ENCODE measurements at regions not wholly inside any gene's neighbourhood (a gene's known extent, or its start where the extent isn't known, plus 50 kb on each side); places are given as distances from the start of the nearest gene placed in this dataset.

DNA sequence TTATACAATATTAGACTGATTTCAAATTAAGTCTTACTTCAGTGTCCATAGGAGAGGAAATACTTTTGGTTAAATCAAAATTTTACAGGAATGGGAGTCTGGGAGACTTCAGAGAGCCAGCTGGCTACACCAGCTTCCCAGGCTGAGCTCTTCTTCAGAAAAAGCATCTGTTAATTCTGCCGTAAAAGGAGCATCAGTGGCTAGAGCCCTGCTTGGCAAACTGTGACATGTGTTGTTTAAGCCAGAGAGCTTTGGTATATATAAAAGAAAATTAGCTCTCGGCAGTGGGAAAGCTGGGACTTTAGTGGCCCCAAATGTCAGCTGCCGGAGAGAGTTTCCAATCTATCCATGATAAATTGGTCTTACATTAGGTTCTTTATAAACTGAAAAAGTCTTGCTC, 378.8 kb upstream of the TUSC1 start:
- H3K27me3 ChIP-seq, result no peaks in the 10 kb centered on the region
- no peaks in the 10 kb centered on the region for H3K9me3 ChIP-seq
- intact Hi-C loops (cut with DNase I; ENCODE audit: low total_unique reads), result no loop called here
- H3K36me3 ChIP-seq, result no peaks in the 10 kb centered on the region
- TF ChIP-seq, protein P1, sequence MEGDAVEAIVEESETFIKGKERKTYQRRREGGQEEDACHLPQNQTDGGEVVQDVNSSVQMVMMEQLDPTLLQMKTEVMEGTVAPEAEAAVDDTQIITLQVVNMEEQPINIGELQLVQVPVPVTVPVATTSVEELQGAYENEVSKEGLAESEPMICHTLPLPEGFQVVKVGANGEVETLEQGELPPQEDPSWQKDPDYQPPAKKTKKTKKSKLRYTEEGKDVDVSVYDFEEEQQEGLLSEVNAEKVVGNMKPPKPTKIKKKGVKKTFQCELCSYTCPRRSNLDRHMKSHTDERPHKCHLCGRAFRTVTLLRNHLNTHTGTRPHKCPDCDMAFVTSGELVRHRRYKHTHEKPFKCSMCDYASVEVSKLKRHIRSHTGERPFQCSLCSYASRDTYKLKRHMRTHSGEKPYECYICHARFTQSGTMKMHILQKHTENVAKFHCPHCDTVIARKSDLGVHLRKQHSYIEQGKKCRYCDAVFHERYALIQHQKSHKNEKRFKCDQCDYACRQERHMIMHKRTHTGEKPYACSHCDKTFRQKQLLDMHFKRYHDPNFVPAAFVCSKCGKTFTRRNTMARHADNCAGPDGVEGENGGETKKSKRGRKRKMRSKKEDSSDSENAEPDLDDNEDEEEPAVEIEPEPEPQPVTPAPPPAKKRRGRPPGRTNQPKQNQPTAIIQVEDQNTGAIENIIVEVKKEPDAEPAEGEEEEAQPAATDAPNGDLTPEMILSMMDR (IDR thresholded peaks at IDR 0.05), result no peak
- TF ChIP-seq POLR2A (IDR thresholded peaks at IDR 0.05), result no peak
- H3K4me1 ChIP-seq, result no peaks in the 10 kb centered on the region
- H3K4me3 ChIP-seq, result no peak overlapping the region
- H3K27ac ChIP-seq, result no peak overlapping the region
- no peak for DNase-seq

DNA sequence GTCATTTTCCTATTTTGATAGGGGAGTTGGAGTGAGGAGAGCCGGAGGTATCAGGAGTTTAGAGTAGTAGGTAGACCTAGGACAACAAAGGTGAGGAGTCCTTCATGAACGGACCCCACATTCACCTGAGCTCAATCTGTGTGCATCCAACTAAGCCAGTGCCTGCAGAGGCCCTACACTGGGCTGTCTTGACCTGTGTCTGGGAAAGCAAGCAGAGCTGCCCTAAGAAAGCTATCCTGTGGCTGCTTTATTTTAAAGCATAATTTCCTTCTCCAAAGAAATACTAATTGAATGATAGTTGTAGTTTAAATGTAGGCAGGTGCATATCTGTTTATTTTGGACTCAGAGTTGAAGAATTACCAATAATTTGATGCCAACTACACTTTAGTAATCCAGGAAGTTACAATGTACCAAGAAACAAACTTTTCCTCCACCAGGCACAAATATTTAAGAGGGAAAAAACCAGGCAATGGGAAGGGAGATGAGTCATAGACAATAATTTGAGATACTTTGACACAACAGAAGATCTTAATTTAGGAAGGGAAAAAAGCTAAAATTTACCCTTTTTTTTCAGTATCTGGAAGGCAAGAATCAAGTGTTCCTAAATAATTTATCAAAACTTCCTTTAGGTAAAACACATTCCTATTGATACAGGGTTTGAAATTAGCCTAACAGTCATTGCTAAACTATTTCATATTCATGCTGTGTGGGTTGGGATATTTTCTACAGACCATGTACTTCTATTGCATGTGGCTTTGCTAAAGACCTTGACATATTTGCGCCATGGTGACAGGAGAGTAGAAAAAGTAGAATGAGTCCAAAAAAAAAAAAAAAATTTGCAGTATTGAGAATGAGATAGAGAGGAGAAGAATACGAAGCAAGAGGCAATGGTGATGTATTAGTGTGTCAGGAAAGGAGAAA, 376.6 kb upstream of the TUSC1 start:
- H3K4me3 ChIP-seq, result no peak overlapping the region
- no peak for DNase-seq
- H3K4me1 ChIP-seq, result no peaks in the 10 kb centered on the region
- no peak for TF ChIP-seq POLR2A (IDR thresholded peaks at IDR 0.05)
- TF ChIP-seq, protein P1 (IDR thresholded peaks at IDR 0.05), result no peak
- intact Hi-C loops (cut with DNase I; ENCODE audit: low total_unique reads), result no loop called here
- no peaks in the 10 kb centered on the region for H3K27me3 ChIP-seq
- H3K36me3 ChIP-seq, result no peaks in the 10 kb centered on the region
- no peak overlapping the region for H3K27ac ChIP-seq
- H3K9me3 ChIP-seq, result no peaks in the 10 kb centered on the region

DNA sequence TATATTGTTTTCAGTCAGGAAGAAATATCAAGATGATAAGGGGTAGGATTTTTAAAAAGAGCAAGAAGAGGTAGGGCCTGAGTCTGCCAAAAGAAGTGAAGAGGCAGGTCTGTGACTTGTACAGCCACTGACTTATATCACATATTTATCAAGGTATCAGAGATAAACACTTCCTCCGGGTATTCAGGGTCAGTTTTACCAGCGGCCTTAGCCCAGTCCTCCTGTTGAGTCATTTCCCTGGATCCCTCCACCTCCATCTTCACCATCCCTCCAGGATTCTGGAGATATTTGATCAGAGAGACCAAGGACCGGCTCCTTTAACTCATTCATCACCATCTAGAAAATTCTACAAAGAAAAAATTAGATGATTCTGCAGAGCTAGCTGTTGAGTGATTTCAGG, 375.7 kb upstream of the TUSC1 start:
- H3K27me3 ChIP-seq, result no peaks in the 10 kb centered on the region
- H3K27ac ChIP-seq, result no peak overlapping the region
- H3K9me3 ChIP-seq, result no peaks in the 10 kb centered on the region
- DNase-seq, result no peak
- no peak overlapping the region for H3K4me3 ChIP-seq
- no peaks in the 10 kb centered on the region for H3K4me1 ChIP-seq
- TF ChIP-seq POLR2A (IDR thresholded peaks at IDR 0.05), result no peak
- TF ChIP-seq, protein P1 (IDR thresholded peaks at IDR 0.05), result no peak
- H3K36me3 ChIP-seq, result no peaks in the 10 kb centered on the region
- intact Hi-C loops (cut with DNase I; ENCODE audit: low total_unique reads), result no loop called here

DNA sequence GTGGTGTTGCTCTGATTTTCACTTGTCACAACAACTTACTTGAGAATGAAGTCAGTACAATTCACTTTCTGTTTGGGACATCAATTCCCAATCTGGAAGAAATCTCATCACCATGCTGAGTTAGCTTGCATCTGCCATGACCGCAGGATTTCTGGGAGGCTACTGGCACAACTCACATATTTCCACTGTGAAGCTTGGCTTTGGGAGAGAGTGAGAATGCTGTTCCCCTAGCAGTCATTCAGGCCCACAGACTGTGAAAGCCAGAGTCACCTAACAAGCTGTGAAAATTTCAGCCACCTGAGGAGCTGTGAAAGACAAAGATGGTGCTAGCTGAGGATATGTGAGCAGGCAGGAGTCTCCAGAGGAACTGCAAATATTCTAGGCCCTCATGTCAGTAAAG, 365.2 kb upstream of the TUSC1 start:
- Histone ChIP-seq H3K27me3 (no peaks in the 10 kb centered on the region), H3K4me1 (no peaks in the 10 kb centered on the region), H3K9me3 (no peaks in the 10 kb centered on the region), H3K36me3 (peaks cover 0 to 3% of the 10 kb centered on the region in 2 donors), H3K4me3 (no peak overlapping the region), H3K27ac (no peak overlapping the region)
- TF ChIP-seq POLR2A (IDR thresholded peaks at IDR 0.05), result no peak
- TF ChIP-seq, protein P1 (IDR thresholded peaks at IDR 0.05), result no peak
- intact Hi-C loops (cut with DNase I; ENCODE audit: low total_unique reads), result no loop called here
- no peak for DNase-seq

DNA sequence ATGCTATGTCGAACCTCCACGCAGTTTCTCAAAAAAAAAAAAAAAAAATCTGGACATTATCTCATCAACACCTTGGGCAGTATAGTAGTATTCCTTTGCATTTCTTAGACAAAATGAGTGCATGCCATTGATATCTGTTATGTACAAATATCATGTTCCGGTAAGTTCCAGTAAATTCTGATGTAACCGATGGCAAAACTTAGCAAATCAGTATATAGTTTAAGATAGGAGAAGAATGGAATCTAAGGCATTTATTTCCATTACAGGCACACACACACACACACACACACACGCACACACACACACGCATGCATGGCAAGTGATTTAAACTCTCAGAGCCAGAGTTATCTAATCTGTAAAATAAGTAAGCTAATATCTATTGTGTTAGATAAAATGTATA, 356.5 kb upstream of the TUSC1 start:
- Histone ChIP-seq H3K4me3 (no peak overlapping the region), H3K9me3 (no peaks in the 10 kb centered on the region), H3K4me1 (no peaks in the 10 kb centered on the region), H3K27me3 (no peaks in the 10 kb centered on the region), H3K27ac (no peak overlapping the region), H3K36me3 (no peaks in the 10 kb centered on the region)
- DNase-seq, result no peak
- intact Hi-C loops (cut with DNase I; ENCODE audit: low total_unique reads), result no loop called here
- TF ChIP-seq POLR2A (IDR thresholded peaks at IDR 0.05), result no peak
- TF ChIP-seq, protein P1 (IDR thresholded peaks at IDR 0.05), result no peak
